Activated T-cell treated with anti-CD3 and anti-CD28 coated beads, Interleukin-2, amount 50 U/mL, for 24 hours (primary cell): ENCODE measurements at regions not wholly inside any gene's neighbourhood (a gene's known extent, or its start where the extent isn't known, plus 50 kb on each side); places are given as distances from the start of the nearest gene placed in this dataset.
"Not testable (repeated sequence)": the region's sequence is repeated elsewhere in the genome, so short reads cannot be mapped to it uniquely, and the experiment has no call there.

Experiments
- DNase-seq: peaks from one replicate; pipeline ENCODE4 v3.0.0-alpha.2; 2020
- H3K27ac Mint-ChIP-seq: 2 replicates; pipeline ENCODE4 v1.8.0; 2020; ENCODE audit warnings: mild to moderate bottlenecking, mixed read lengths
- H3K27me3 Mint-ChIP-seq: 2 replicates; pipeline ENCODE4 v1.8.0; 2020; ENCODE audit warnings: mixed read lengths
- H3K36me3 Mint-ChIP-seq: 2 replicates; pipeline ENCODE4 v1.8.0; 2020; ENCODE audit warnings: low read depth, mixed read lengths
- H3K4me1 Mint-ChIP-seq: 2 replicates; pipeline ENCODE4 v1.8.0; 2020; ENCODE audit warnings: low read depth, mixed read lengths
- H3K4me3 Mint-ChIP-seq: 2 replicates; pipeline ENCODE4 v1.8.0; 2020; ENCODE audit warnings: mild to moderate bottlenecking, moderate library complexity, mixed read lengths
- H3K9me3 Mint-ChIP-seq: 2 replicates; pipeline ENCODE4 v1.8.0; 2020; ENCODE audit warnings: mixed read lengths

DNA sequence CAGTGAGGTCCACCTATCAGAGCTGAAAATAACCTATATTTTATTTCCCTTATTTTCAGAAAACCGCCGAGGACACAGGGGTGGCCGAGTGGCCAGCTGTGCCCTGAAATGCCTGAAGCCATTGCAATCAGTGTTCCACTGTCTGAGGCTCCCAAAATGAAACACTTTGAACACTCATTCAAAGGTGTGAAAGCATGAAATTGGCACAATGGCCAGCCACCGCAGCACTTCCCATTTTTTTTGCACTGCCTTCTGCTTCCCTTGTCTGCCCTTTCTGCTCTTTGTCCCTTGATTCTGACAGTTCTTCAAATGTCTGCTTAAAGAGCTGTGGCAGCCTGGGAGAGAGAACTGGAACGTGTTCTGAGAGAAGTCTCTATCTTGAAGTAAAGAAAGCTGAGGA is 1127.5 kb upstream of the CELF4 start:
- Mint-ChIP-seq H3K4me1 (peaks cover 10% of the 10 kb centered on the region), H3K36me3 (no peaks in the 10 kb centered on the region), H3K27ac (no peak overlapping the region), H3K9me3 (peaks cover 8% of the 10 kb centered on the region), H3K4me3 (no peak overlapping the region), H3K27me3 (no peaks in the 10 kb centered on the region)
- DNase-seq, result no peak

DNA sequence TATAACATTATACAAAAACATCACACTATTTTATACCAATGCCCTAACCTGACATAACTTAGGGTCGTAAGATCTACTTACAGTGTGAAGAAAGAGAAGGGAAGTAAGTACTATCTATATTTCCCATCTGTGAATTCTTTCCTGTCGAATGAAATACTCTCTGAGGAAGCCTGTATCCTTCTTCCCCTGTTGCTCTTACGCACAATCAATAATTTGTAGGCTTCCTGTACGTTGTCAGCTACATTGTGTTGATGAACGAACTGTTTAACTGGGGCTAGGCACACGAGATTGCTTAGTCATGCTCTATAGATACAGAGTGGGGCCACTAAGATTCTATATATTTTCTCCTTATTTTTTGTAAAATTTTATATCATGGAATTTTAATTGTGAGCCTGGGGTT is 1125.0 kb upstream of the CELF4 start:
- Mint-ChIP-seq H3K36me3 (no peaks in the 10 kb centered on the region), H3K9me3 (peaks cover 7% of the 10 kb centered on the region), H3K4me1 (peaks cover 4% of the 10 kb centered on the region), H3K4me3 (no peak overlapping the region), H3K27ac (no peak overlapping the region), H3K27me3 (no peaks in the 10 kb centered on the region)
- no peak for DNase-seq

DNA sequence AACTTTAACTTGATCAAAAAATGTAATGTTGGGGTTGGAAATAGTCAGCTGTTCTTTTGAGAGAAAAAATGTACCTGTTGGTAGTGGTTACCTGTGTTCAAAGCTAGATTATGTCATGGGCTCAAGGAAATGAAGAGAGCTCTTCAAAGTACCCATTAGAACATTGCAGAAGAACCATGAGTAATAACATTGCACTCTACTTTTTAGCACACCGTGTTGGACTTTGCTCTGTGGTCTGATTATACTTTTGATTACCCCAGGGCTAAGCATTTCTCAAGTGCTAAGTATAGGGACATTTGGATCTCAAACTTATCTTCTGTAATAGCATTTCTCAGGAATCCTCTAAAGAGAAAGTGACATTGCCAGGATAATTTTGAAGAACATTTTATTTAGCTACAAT is 1122.8 kb upstream of the CELF4 start:
- no peaks in the 10 kb centered on the region for H3K36me3 Mint-ChIP-seq
- no peak overlapping the region for H3K27ac Mint-ChIP-seq
- H3K9me3 Mint-ChIP-seq, result peaks cover 6% of the 10 kb centered on the region
- no peak overlapping the region for H3K4me3 Mint-ChIP-seq
- H3K27me3 Mint-ChIP-seq, result no peaks in the 10 kb centered on the region
- DNase-seq, result no peak
- peaks cover 3% of the 10 kb centered on the region for H3K4me1 Mint-ChIP-seq

DNA sequence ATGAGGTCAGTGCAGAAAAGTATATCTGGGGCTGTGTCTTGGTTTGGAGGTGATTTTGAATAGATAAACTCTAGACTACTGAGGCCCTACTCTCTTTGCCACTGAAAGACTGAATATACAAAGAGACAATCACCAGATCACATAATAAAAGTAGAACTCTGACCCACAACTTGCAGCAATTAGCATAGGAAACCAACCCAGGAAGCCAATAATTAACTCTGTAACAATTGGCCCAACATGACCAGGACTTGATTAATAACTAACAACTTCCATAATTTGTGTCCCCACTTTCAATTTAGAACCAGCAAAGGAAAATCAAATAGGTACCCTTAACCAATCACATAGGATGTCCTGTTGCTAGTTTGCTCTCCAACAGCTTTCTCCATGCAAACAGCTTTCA is 1104.9 kb upstream of the CELF4 start:
- no peak for DNase-seq
- Mint-ChIP-seq H3K36me3 (no peaks in the 10 kb centered on the region), H3K4me3 (no peak overlapping the region), H3K9me3 (peaks cover 6% of the 10 kb centered on the region), H3K27ac (no peak overlapping the region), H3K27me3 (no peaks in the 10 kb centered on the region), H3K4me1 (no peaks in the 10 kb centered on the region)

DNA sequence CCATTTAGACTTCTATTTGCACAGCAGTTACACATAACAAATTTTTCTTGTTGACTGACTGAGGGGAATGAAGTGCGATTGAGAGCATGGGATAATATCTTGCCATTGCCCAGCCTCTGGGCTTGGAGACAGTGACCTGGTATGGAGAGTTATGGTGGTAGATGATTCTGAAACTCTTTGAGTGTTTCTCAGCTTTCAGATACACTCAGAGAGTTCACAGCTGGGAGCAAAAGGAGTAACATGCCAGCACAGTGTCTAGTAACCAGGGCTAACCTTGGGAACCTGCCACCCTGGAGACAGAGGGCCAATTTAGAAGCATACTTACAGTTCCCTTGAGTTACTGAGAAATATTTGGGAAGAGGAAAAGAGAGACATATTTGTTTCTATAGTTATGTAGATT is 1099.3 kb upstream of the CELF4 start:
- H3K27me3 Mint-ChIP-seq, result no peaks in the 10 kb centered on the region
- no peaks in the 10 kb centered on the region for H3K4me1 Mint-ChIP-seq

DNA sequence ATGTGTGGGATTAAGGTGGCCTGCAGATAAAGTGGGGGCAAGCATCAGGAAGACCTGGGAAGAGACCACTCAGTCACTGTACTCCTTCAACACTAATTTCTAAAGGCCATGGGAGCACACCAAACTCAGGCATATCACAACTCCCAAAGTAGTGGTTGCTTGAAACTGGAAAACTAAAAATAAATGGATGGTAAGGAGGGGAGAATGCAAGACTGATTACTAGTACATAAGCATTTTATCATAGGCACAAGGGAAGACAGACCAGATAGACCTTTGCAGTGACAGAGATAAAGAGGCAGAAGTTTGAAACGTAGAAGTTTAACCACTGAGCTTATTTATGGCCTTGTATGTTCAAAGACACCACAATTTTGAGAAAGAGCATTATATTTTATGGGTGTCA is 1098.1 kb upstream of the CELF4 start:
- no peak overlapping the region for H3K27ac Mint-ChIP-seq
- H3K4me1 Mint-ChIP-seq, result no peaks in the 10 kb centered on the region
- H3K27me3 Mint-ChIP-seq, result no peaks in the 10 kb centered on the region
- H3K36me3 Mint-ChIP-seq, result no peaks in the 10 kb centered on the region
- no peaks in the 10 kb centered on the region for H3K9me3 Mint-ChIP-seq
- no peak overlapping the region for H3K4me3 Mint-ChIP-seq
- DNase-seq, result no peak

More for the DNA sequence above, 1099.3 kb upstream of the CELF4 start:
- DNase-seq, result no peak
- Mint-ChIP-seq H3K27ac (no peak overlapping the region), H3K4me3 (no peak overlapping the region), H3K36me3 (no peaks in the 10 kb centered on the region), H3K9me3 (no peaks in the 10 kb centered on the region)

DNA sequence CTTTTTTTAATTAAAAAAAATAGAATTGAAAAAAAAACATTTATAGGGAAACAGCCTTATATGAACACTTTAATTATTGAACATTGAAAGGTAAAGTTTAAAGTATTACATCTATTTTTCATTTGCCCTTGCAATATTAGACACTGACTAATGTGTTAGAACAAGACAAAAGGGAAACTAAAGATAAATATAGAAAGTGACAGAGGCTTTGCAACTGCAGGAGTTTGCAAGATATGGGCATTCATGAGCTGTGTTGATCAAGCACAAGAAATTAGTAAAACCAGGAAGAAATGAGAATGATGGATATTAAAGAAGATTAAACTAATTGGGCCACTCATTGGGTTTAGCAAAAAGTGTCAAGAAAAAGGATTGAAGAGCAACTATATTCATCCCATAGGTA is 1097.7 kb upstream of the CELF4 start:
- Mint-ChIP-seq H3K9me3 (no peaks in the 10 kb centered on the region), H3K36me3 (no peaks in the 10 kb centered on the region), H3K27me3 (no peaks in the 10 kb centered on the region), H3K27ac (no peak overlapping the region), H3K4me3 (no peak overlapping the region), H3K4me1 (no peaks in the 10 kb centered on the region)
- no peak for DNase-seq

DNA sequence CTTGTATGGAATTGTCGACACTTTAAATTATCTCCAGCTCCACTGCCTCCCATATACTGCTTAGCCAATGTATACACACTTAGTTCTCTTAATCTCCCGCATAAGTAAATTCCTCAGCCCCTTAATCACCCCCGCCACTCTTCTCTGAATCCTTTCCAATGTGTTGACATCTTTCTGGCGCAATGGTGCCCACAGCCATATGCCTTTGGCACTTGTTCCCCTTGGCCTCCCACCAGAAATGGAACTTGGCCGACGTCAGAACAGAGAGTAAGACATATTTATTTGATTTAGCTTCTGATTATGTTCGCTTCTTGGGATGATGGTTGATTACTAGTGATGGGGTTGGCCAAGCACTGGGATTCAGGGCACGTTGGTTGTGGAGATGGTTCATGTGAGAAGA is 1089.3 kb upstream of the CELF4 start:
- H3K27me3 Mint-ChIP-seq, result no peaks in the 10 kb centered on the region
- H3K4me3 Mint-ChIP-seq, result no peak overlapping the region
- DNase-seq, result no peak
- no peaks in the 10 kb centered on the region for H3K36me3 Mint-ChIP-seq
- H3K27ac Mint-ChIP-seq, result no peak overlapping the region
- H3K4me1 Mint-ChIP-seq, result no peaks in the 10 kb centered on the region
- H3K9me3 Mint-ChIP-seq, result no peaks in the 10 kb centered on the region

DNA sequence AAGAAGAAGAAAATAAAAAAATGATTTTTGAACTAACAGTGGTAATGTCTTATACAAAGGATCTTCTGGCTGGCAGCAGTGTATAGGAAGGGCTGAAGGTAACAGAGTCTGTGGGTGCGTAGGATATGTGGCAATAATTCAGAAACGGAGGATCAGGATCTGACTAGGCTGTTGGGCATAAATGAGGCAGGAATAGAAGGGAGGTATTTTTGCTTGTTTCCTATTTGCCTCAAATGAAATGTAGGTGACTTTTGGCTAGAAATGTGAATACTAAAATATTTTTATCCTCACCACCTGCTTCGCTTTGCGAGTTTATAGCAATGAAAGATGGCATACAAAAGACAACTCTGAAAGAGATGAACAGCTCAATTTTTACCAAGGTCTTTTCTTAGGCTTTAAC is 1086.1 kb upstream of the CELF4 start:
- DNase-seq, result no peak
- H3K4me3 Mint-ChIP-seq, result no peak overlapping the region
- H3K27me3 Mint-ChIP-seq, result no peaks in the 10 kb centered on the region
- H3K4me1 Mint-ChIP-seq, result no peaks in the 10 kb centered on the region
- H3K9me3 Mint-ChIP-seq, result no peaks in the 10 kb centered on the region
- no peak overlapping the region for H3K27ac Mint-ChIP-seq
- no peaks in the 10 kb centered on the region for H3K36me3 Mint-ChIP-seq

DNA sequence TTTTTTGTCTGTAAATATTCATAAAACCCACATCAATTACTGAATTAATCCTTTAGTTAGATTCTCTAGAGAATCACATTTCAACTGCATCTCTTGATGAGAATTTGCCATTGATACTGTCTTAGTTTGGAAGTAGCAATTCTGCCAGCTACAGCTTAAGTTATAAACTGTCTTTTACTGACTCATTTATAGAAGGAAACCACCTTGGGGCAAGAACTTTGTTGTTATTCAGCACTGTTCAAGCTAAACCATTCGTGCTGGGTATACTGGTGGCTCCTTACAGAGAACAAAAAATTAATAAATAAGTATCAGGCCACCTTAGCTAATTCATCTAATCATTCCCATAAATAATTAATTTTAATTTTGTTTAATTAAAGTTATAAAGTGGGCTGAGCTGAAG is 1082.6 kb upstream of the CELF4 start:
- Mint-ChIP-seq H3K4me1 (peaks cover 2% of the 10 kb centered on the region), H3K4me3 (no peak overlapping the region), H3K27me3 (no peaks in the 10 kb centered on the region), H3K27ac (no peak overlapping the region), H3K36me3 (no peaks in the 10 kb centered on the region), H3K9me3 (no peaks in the 10 kb centered on the region)
- DNase-seq, result no peak

DNA sequence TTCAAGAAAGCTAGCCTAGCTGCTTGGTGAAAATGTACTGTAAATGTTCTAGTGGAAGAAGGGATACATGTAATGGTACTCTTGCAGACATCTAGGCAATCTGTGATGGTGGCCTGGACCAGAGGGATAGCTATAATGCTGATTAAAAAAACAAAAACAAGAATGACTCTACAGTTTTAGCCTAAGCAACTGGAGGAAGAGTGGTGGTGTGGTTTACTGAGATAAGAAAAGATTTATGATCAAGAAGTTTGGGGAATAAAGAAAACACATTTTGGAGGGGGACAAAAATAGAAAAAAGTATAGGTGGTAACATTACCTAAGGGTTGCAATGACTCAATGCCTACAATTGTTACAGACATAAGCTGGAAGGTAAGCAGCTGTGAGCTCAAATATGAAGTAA is 1080.7 kb upstream of the CELF4 start:
- H3K36me3 Mint-ChIP-seq, result no peaks in the 10 kb centered on the region
- peaks cover 2% of the 10 kb centered on the region for H3K4me1 Mint-ChIP-seq
- H3K9me3 Mint-ChIP-seq, result no peaks in the 10 kb centered on the region
- DNase-seq, result no peak
- H3K27me3 Mint-ChIP-seq, result no peaks in the 10 kb centered on the region
- no peak overlapping the region for H3K27ac Mint-ChIP-seq
- no peak overlapping the region for H3K4me3 Mint-ChIP-seq

DNA sequence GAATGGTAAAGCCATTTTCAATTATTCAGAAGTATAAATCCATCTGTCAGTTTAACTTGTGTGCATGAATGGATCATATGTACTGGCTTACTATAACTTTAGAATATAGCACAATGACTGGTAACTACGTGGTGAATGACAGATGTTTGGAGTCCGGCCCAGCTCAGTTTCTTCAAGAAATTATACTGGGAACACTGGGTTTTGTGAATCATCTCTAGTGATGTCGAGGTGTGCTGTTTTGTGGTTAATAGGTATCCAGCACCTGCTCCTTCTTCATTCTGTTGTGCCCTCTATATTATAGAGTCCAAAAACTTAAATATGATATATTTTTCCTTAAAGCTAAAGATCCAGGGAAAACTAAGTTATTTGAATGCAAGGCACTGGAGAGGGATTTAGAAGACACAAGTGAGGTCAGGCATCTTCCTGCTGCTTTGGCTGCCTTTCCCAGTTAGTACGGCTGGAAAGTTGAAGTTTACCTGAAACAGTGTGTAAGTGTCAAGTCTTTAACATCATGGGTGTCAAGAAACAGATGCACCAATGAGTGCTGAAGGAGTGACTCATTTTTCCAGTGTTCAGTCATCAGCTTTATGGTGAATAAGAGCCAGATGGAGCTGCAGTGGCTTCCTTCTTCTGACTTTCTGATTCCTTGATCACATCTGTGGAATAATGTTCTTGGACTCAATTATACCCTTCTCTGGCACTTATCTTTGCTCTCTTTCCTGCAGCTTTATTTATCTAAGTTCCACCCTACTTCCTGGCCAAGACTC is 1079.5 kb upstream of the CELF4 start:
- no peak for DNase-seq
- Mint-ChIP-seq H3K27ac (no peak overlapping the region), H3K36me3 (no peaks in the 10 kb centered on the region), H3K4me1 (peaks cover 2% of the 10 kb centered on the region), H3K4me3 (no peak overlapping the region), H3K9me3 (peaks cover 4% of the 10 kb centered on the region), H3K27me3 (no peaks in the 10 kb centered on the region)

DNA sequence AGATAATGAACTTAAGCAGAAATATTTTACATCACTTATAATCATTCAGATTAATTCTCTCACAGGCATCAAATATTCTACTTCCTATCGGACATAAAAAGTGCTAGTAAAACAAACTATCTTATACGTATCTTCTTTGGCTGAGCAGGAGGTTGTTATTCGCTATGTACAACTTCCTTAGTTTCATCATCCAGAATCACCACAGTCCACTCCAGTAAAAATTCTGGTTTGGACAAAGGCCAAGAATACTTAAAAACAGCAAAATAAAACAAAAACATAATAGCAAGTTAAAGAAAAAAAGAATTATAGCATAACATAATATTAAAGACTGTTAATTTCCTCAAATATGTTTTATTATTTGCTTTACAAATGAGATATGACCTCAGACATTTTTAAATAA is 1077.1 kb upstream of the CELF4 start:
- peaks cover 2% of the 10 kb centered on the region for H3K4me1 Mint-ChIP-seq
- no peak overlapping the region for H3K4me3 Mint-ChIP-seq
- peaks cover 15% of the 10 kb centered on the region for H3K9me3 Mint-ChIP-seq
- H3K27ac Mint-ChIP-seq, result no peak overlapping the region
- no peaks in the 10 kb centered on the region for H3K36me3 Mint-ChIP-seq
- no peak for DNase-seq
- no peaks in the 10 kb centered on the region for H3K27me3 Mint-ChIP-seq

DNA sequence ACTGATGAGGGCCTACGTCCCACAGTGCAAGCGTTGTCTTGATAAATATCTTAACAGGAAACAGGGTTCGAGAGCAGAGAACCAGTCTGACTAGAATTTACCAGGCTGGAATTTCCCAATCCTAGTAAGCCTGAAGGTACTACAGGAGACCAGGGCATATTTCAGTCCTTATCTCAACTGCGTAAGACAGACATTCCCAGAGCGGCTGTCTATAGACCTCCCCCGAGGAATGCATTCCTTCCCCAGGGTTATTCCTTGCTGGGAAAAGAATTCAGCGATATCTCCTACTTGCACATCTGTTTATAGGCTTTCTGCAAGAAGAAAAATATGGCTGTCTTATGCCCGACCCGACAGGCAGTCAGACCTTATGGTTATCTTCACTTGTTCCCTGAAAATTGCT is 1074.1 kb upstream of the CELF4 start:
- H3K9me3 Mint-ChIP-seq, result peaks cover 16% of the 10 kb centered on the region
- not testable (repeated sequence) for DNase-seq, H3K4me1 Mint-ChIP-seq, H3K27ac Mint-ChIP-seq, H3K36me3 Mint-ChIP-seq, H3K27me3 Mint-ChIP-seq, H3K4me3 Mint-ChIP-seq

DNA sequence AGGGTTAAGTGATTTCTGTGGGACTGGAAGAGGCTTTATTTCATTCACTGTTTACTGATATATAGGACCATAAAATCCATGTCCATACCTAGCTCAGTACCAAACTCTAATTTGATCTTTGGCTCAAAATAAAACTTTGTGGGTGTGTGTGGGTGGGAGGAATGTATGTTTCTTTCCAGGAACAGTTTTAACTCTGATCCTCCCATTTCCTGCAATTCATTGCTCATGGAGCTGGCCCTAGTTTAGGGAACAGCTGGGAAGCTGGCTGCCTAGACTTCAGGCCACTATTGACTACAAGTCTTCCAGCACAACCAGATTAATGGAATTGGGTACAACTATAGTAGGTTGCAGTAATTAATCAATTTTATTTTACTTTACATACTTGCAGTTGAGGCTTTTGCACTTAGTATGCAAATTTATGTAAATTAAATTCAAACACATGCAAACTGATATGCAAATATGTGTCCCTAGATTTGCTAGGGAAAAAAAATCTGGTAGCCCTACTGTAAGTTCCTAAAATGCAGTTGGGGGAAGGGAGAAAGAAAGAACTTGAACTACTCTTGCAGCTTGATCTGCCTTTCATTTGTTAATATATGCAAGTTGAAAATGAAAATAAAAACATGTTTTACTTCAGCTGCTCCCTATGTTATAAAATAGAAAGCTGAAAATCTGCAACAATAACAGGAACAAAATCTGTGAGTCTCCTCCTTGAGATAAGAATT is 1070.3 kb upstream of the CELF4 start:
- H3K4me3 Mint-ChIP-seq, result no peak overlapping the region
- H3K9me3 Mint-ChIP-seq, result peaks cover 21% of the 10 kb centered on the region
- no peaks in the 10 kb centered on the region for H3K27me3 Mint-ChIP-seq
- peaks cover 4% of the 10 kb centered on the region for H3K4me1 Mint-ChIP-seq
- H3K27ac Mint-ChIP-seq, result no peak overlapping the region
- H3K36me3 Mint-ChIP-seq, result no peaks in the 10 kb centered on the region
- no peak for DNase-seq
